Heart left ventricle (tissue), 16 donors: ENCODE measurements at regions not wholly inside any gene's neighbourhood (a gene's known extent, or its start where the extent isn't known, plus 50 kb on each side); places are given as distances from the start of the nearest gene placed in this dataset.

Experiments
- ATAC-seq, 4 donors: fragments of 200-7000 bp; cut with Tn5 transposase; one replicate each; pipeline ENCODE4 v1.9.1; 2020 to 2022; ENCODE audit warnings: moderate library complexity in 4 of 4, mild to moderate bottlenecking in 3 of 4, moderate number of reproducible peaks in 1 of 4
- DNase-seq, 5 donors: peaks; one replicate each; pipeline ENCODE4 v3.0.0-alpha.2; 2020
- H3K27ac ChIP-seq, 12 donors: fragments of 200-600 bp; sonication (generic) in 4 of 12; one replicate each; pipeline versions ENCODE4 v1.5.0 to v1.8.0; 2016 to 2022; ENCODE audit warnings: mild to moderate bottlenecking in 2 of 12
- H3K27me3 ChIP-seq, 9 donors: fragments of 200-600 bp; sonication (generic) in 2 of 9; one replicate each; pipeline versions ENCODE4 v1.5.1 to v1.8.0; 2016 to 2022; ENCODE audit warnings: mild to moderate bottlenecking in 3 of 9
- H3K36me3 ChIP-seq, 9 donors: fragments of 200-600 bp; sonication (generic) in 2 of 9; one replicate each; pipeline versions ENCODE4 v1.5.0 to v1.8.0; 2018 to 2022; ENCODE audit warnings: mild to moderate bottlenecking in 2 of 9
- H3K4me1 ChIP-seq, 12 donors: fragments of 200-600 bp; sonication (generic) in 4 of 12; one replicate each; pipeline versions ENCODE4 v1.5.0 to v1.8.0; 2016 to 2022; ENCODE audit warnings: mild to moderate bottlenecking in 3 of 12
- H3K4me3 ChIP-seq, 12 donors: fragments of 200-600 bp; sonication (generic) in 4 of 12; one replicate each; pipeline versions ENCODE4 v1.5.0 to v1.8.0; 2017 to 2022; ENCODE audit warnings: mild to moderate bottlenecking in 9 of 12, moderate library complexity in 4 of 12
- H3K9me3 ChIP-seq, 12 donors: fragments of 200-600 bp; sonication (generic) in 4 of 12; one replicate each; pipeline versions ENCODE4 v1.5.0 to v1.8.0; 2016 to 2022; ENCODE audit warnings: mild to moderate bottlenecking in 1 of 12
- CTCF ChIP-seq, 12 donors: fragments of 200-600 bp; sonication (generic) in 4 of 12; IDR thresholded peaks; one replicate each; pipeline versions ENCODE4 v1.5.0 to v1.8.0; 2018 to 2022; ENCODE audit warnings: antibody characterized with exemption in 12 of 12, mild to moderate bottlenecking in 5 of 12
- POLR2A ChIP-seq, 2 donors: fragments of 450-650 bp; IDR thresholded peaks; one replicate each; pipeline ENCODE4 v1.6.1; 2017; ENCODE audit warnings: antibody characterized with exemption in 2 of 2, mild to moderate bottlenecking in 2 of 2, moderate library complexity in 2 of 2
- WGBS, 4 donors: extraction: QIAGEN DNeasy Blood & Tissue Kit in 2 of 4; methylation state at CpG; one replicate each; pipeline versions ENCODE4 v1.1.5 to v1.1.7; 2013 to 2018; 5-methylcytosine and 5-hydroxymethylcytosine counted together
- intact Hi-C, 10 donors: fragments of 100-400 bp; cut with DNase I; formaldehyde crosslinking; loops; one replicate each; pipeline versions ENCODE4 v1.11.1 to v1.14.2; 2022
- donor health status: ischemic (EF 13 %, LVEDD 7.1; RV severe dilation, severe dysfunction).
- donor health status: healthy with polysubstance abuse.
- donor health status: DM: no; HTN: yes; CAD: no.
- donor health status: DM: no; HTN: no; CAD: no.
- donor health status: ischemic (EF 25% LVEDD 6.9; RV normal size, moderate dysfunction).
- donor health status: ischemic (EF 25% LVEDD 5.7; RV mildly dilated, moderate dysfunction).
- donor health status: healthy.
- donor health status: DM: yes; HTN: yes; CAD: no.
- donor health status: ischemic (EF 35%, LVEDD 5.7; RV mildly dilated, moderate dysfunction).
- donor health status: nonischemic (EF 11% LVEDD 7.7; RV severe dilation, severe dysfunction).
- donor health status: DM: yes; HTN: yes; CAD: no.
- donor health status: PGD.
- donor health status: ischemic (EF 29% LVEDD 5.4; RV normal size, mild dysfunction).
- donor health status: nonischemic (EF 23%, LVEDD 6.1; RV moderate dilation, normal function).

- no peak for DNase-seq
- Histone ChIP-seq H3K4me1 (no peaks in the 10 kb centered on the region), H3K27me3 (no peaks in the 10 kb centered on the region), H3K9me3 (peaks cover 0 to 4% (median 0%) of the 10 kb centered on the region in 12 donors), H3K4me3 (no peak overlapping the region), H3K27ac (no peak overlapping the region), H3K36me3 (no peaks in the 10 kb centered on the region)
- TF ChIP-seq CTCF (IDR thresholded peaks at IDR 0.05) (no peak), POLR2A (IDR thresholded peaks at IDR 0.05) (no peak)
- intact Hi-C loops: no loop called here
- ATAC-seq: no peak
- WGBS, 4 donors: 79 to 89% (median 86%) methylated on average over 4 of the region's 4 CpGs
These were observed 162.3 kb upstream of the APP start for GRCh38 chr21:26332867-26333266.

GRCh38 chr21:26331205-26331980, 160.8 kb upstream of the APP start:
- intact Hi-C loops: no loop called here
- no peaks in the 10 kb centered on the region for H3K4me1 ChIP-seq
- DNase-seq (no peak), ATAC-seq (no peak)
- WGBS, 4 donors: 50 to 72% (median 58%) methylated on average over 1 of the region's 1 CpG
- no peak for TF ChIP-seq CTCF (IDR thresholded peaks at IDR 0.05)
- TF ChIP-seq POLR2A (IDR thresholded peaks at IDR 0.05): no peak
- no peaks in the 10 kb centered on the region for H3K36me3 ChIP-seq
- H3K4me3 ChIP-seq: no peak overlapping the region
- H3K27me3 ChIP-seq: no peaks in the 10 kb centered on the region
- peaks cover 0 to 4% (median 0%) of the 10 kb centered on the region in 12 donors for H3K9me3 ChIP-seq
- H3K27ac ChIP-seq: no peak overlapping the region

- DNase-seq (no peak), ATAC-seq (no peak)
- no peak for TF ChIP-seq CTCF (IDR thresholded peaks at IDR 0.05)
- TF ChIP-seq POLR2A (IDR thresholded peaks at IDR 0.05): no peak
- 45 to 51% (median 50%) methylated on average over 3 of the region's 3 CpGs for WGBS, 4 donors
- Histone ChIP-seq H3K4me3 (no peak overlapping the region), H3K9me3 (peaks cover 0 to 5% (median 0%) of the 10 kb centered on the region in 12 donors), H3K36me3 (no peaks in the 10 kb centered on the region), H3K27ac (no peak overlapping the region), H3K4me1 (no peaks in the 10 kb centered on the region), H3K27me3 (no peaks in the 10 kb centered on the region)
- intact Hi-C loops: no loop called here
These were observed 150.0 kb upstream of the APP start for GRCh38 chr21:26320596-26320995.

GRCh38 chr21:26307640-26308039, 137.1 kb upstream of the APP start:
- Histone ChIP-seq H3K36me3 (no peaks in the 10 kb centered on the region), H3K27me3 (no peaks in the 10 kb centered on the region), H3K4me1 (no peaks in the 10 kb centered on the region), H3K9me3 (peaks cover 0 to 14% (median 0%) of the 10 kb centered on the region in 12 donors), H3K4me3 (no peak overlapping the region), H3K27ac (no peak overlapping the region)
- intact Hi-C loops: no loop called here
- WGBS, 4 donors: 92 to 95% (median 94%) methylated on average over 2 of the region's 2 CpGs
- no peak for ATAC-seq
- TF ChIP-seq POLR2A (IDR thresholded peaks at IDR 0.05) (no peak), CTCF (IDR thresholded peaks at IDR 0.05) (no peak)
- no peak for DNase-seq
